K562 (cell line): ENCODE measurements at regions not wholly inside any gene's neighbourhood (a gene's known extent, or its start where the extent isn't known, plus 50 kb on each side); places are given as distances from the start of the nearest gene placed in this dataset.

Experiments used
- ATAC-seq: fragments of 200-7000 bp; cut with Tn5 transposase; 3 replicates; pipeline ENCODE4 v1.9.1; 2020; ENCODE audit warnings: moderate library complexity
- BruUV-seq: library from RNA; stranded (reverse); fragments of 400-500 nt; replicated peaks from 2 replicates; lab custom pipeline; 2021; lab: Mats Ljungman, UMichigan
- CTCF ChIA-PET: fragments of 300-600 bp; formaldehyde crosslinking; extraction: SDS; loops from one replicate; lab custom pipeline; 2021; ENCODE audit warnings: low intra/inter-chr PET ratio; lab: Yijun Ruan, JAX
- POLR2A ChIA-PET: fragments of 300-600, 350-650 bp; sonication (Branson Sonifier 250); formaldehyde crosslinking; extraction: SDS; loops from one replicate; lab custom pipeline; 2021; ENCODE audit warnings: antibody characterized with exemption, inconsistent platforms; lab: Yijun Ruan, JAX
- DNase-seq, 4 experiments: peaks; one replicate each; pipeline versions ENCODE4 v3.0.0 to v3.0.0-alpha.2; 2011 to 2018; ENCODE audit warnings: low spot score in 3 of 4, mixed read lengths in 3 of 4; ENCODE audit errors: extremely low read depth in 1 of 4
- FAIRE-seq: peaks from 2 replicates; lab custom pipeline; 2011; peaks lifted over from hg19 to GRCh38; lab: Jason Lieb, UNC
- H2AFZ ChIP-seq: 2 replicates; pipeline ENCODE4 v1.6.0; 2011; ENCODE audit warnings: low read depth, low read length, control low read depth, inconsistent platforms
- H3K27ac ChIP-seq: fragments of 200-600 bp; 3 replicates; pipeline ENCODE4 v1.8.0; 2011; ENCODE audit warnings: low read depth, mild to moderate bottlenecking, control low read depth, inconsistent platforms, low read length, moderate library complexity, mixed read lengths; ENCODE audit errors: extremely low read depth
- H3K27me3 ChIP-seq, 2 experiments: fragments of 300-600 bp in 1 of 2; 2 replicates in 1 of 2; 3 replicates in 1 of 2; pipeline versions ENCODE4 v1.6.0 to v1.8.0; 2011; ENCODE audit warnings: inconsistent platforms in 2 of 2, low read length in 2 of 2, mild to moderate bottlenecking in 1 of 2, mixed read lengths in 1 of 2, moderate library complexity in 1 of 2; ENCODE audit not compliant: control insufficient read depth in 2 of 2, insufficient read depth in 2 of 2
- H3K36me3 ChIP-seq: fragments of 300-600 bp; 3 replicates; pipeline ENCODE4 v1.8.0; 2011; ENCODE audit warnings: mild to moderate bottlenecking, low read length, inconsistent platforms; ENCODE audit not compliant: control insufficient read depth, insufficient read depth
- H3K4me1 ChIP-seq, 2 experiments: fragments of 200-600 bp in 1 of 2; replicated peaks in 1 of 2; 2 replicates in 1 of 2; 3 replicates in 1 of 2; pipeline versions ENCODE4 v1.5.1 to v1.8.0; 2011; ENCODE audit warnings: inconsistent platforms in 2 of 2, low read length in 2 of 2, mild to moderate bottlenecking in 1 of 2, mixed read lengths in 1 of 2, moderate library complexity in 1 of 2; ENCODE audit not compliant: control insufficient read depth in 2 of 2, insufficient read depth in 2 of 2
- H3K4me2 ChIP-seq: 2 replicates; pipeline ENCODE4 v1.6.1; 2011; ENCODE audit warnings: low read length, control low read depth, inconsistent platforms, mixed read lengths; ENCODE audit not compliant: insufficient read depth
- H3K4me3 ChIP-seq: fragments of 200-600 bp; sonication (generic), shearing (Covaris generic); 2 replicates; pipeline ENCODE4 v1.5.1; 2016; ENCODE audit warnings: control low read depth, inconsistent platforms
- H3K79me2 ChIP-seq: fragments of 200-600 bp; 3 replicates; pipeline ENCODE4 v1.8.0; 2011; ENCODE audit warnings: low read length, inconsistent platforms; ENCODE audit not compliant: control insufficient read depth, insufficient read depth
- H3K9ac ChIP-seq, 2 experiments: 2 replicates each; pipeline versions ENCODE4 v1.6.0 to v1.6.1; 2011; ENCODE audit warnings: low read depth in 2 of 2, low read length in 2 of 2, control low read depth in 1 of 2, inconsistent platforms in 1 of 2, mild to moderate bottlenecking in 1 of 2, mixed read lengths in 1 of 2; ENCODE audit not compliant: insufficient read depth in 1 of 2
- H3K9me1 ChIP-seq: one replicate; pipeline ENCODE4 v1.6.0; 2011; ENCODE audit warnings: inconsistent platforms, mild to moderate bottlenecking, low read length, moderate library complexity; ENCODE audit not compliant: control insufficient read depth, insufficient read depth
- H3K9me3 ChIP-seq: replicated peaks from 2 replicates; pipeline ENCODE4 v1.5.1; 2011; ENCODE audit warnings: low read depth, low read length, inconsistent platforms; ENCODE audit not compliant: control insufficient read depth, insufficient read depth
- H4K20me1 ChIP-seq: replicated peaks from 2 replicates; pipeline ENCODE4 v1.6.1; 2011; ENCODE audit warnings: low read length, inconsistent platforms, mixed read lengths; ENCODE audit not compliant: control insufficient read depth, insufficient read depth
- ILK ChIP-seq: fragments of 450-650 bp; IDR thresholded peaks from 2 replicates; pipeline ENCODE4 v1.6.1; 2016; ENCODE audit warnings: missing genetic modification characterization, low read depth, mild to moderate bottlenecking, missing compliant biosample characterization, moderate library complexity, borderline replicate concordance
- KHSRP ChIP-seq: fragments of 450-650 bp; IDR thresholded peaks from 2 replicates; pipeline ENCODE4 v1.6.1; 2017
- MLX ChIP-seq, 2 experiments: fragments of 450-650 bp in 1 of 2; sonication (generic) in 1 of 2; formaldehyde crosslinking; conservative IDR thresholded peaks; 2 replicates each; pipeline versions ENCODE4 v1.4.0 to v1.8.1; 2020 to 2022; ENCODE audit warnings: mild to moderate bottlenecking in 1 of 2, missing genetic modification reagents in 1 of 2
- SIN3A ChIP-seq, 2 experiments: fragments of 150-350 bp in 1 of 2; IDR thresholded peaks; 2 replicates each; pipeline ENCODE4 v1.6.1; 2011 to 2016; ENCODE audit warnings: borderline replicate concordance in 2 of 2, low read depth in 2 of 2, low read length in 2 of 2, mild to moderate bottlenecking in 2 of 2, moderate library complexity in 2 of 2; ENCODE audit not compliant: control insufficient read depth in 1 of 2
- TCF3 ChIP-seq: sonication (generic); formaldehyde crosslinking; IDR thresholded peaks from 2 replicates; pipeline ENCODE4 v1.4.0; 2020; ENCODE audit warnings: mild to moderate bottlenecking, missing genetic modification reagents
- THRA ChIP-seq: fragments of 450-650 bp; IDR thresholded peaks from 2 replicates; pipeline ENCODE4 v1.6.1; 2017; ENCODE audit warnings: mild to moderate bottlenecking, moderate library complexity
- ZNF395 ChIP-seq: fragments of 200-800 bp; sonication (Bioruptor generic); IDR thresholded peaks from 2 replicates; pipeline ENCODE4 v1.6.1; 2017; ENCODE audit warnings: missing genetic modification characterization, missing compliant biosample characterization
- WGBS: fragments of 100-300 bp; shearing (Covaris generic); methylation state at CpG from one replicate; pipeline ENCODE4 v1.1.6; 2016; ENCODE audit warnings: low coverage, mixed read lengths; ENCODE audit not compliant: insufficient coverage; ENCODE audit errors: missing lambda C conversion rate; 5-methylcytosine and 5-hydroxymethylcytosine counted together
- in situ Hi-C: fragments of 300-500 bp; cut with MboI; formaldehyde crosslinking; loops from 4 replicates; pipeline ENCODE4 v1.15.0; 2018; ENCODE audit warnings: inconsistent platforms, mixed read lengths
- intact Hi-C: fragments of 100-400 bp; cut with micrococcal nuclease; formaldehyde crosslinking; loops from 2 replicates; pipeline ENCODE4 v1.14.2; 2022

GRCh38 chr2:234787114-234787513 is 164.7 kb upstream of the SH3BP4 start (continued):
- no peak for TF ChIP-seq THRA

- in situ Hi-C loops: no loop called here
- Histone ChIP-seq H3K9ac (no peak overlapping the region), H3K4me1 (no peaks in the 10 kb centered on the region), H3K36me3 (no peaks in the 10 kb centered on the region), H3K79me2 (no peaks in the 10 kb centered on the region), H2AFZ (no peak overlapping the region), H3K27me3 (no peaks in the 10 kb centered on the region; a peak in 1 of 5 replicates), H3K4me2 (no peak overlapping the region)
- POLR2A ChIA-PET: interaction anchor here (0.6 kb wide), 1 partner anchor 44 kb away, joined by 3 read pairs; no protein-coding TSS in a partner anchor
- ATAC-seq (no peak), DNase-seq (no peak)
- no peak for TF ChIP-seq ILK (tag)
- no peak for TF ChIP-seq ZNF395 (CRISPR knock-in tag)
- no peak for TF ChIP-seq KHSRP
- TF ChIP-seq TCF3 (CRISPR knock-in tag): no peak
- no peak for TF ChIP-seq SIN3A (IDR thresholded peaks at IDR 0.05; ENCODE audit: borderline replicate concordance in 2 of 2, control insufficient read depth in 1 of 2, low read depth in 2 of 2, low read length in 2 of 2)
- no peak for TF ChIP-seq MLX (CRISPR knock-in tag; conservative IDR thresholded peaks at IDR 0.05)
- TF ChIP-seq, all 486 proteins: peak for 0
- no peak for FAIRE-seq
- no TSS peak for BruUV-seq
- Histone ChIP-seq H3K4me3 (no peak overlapping the region), H3K27ac (no peak overlapping the region), H4K20me1 (no peaks in the 10 kb centered on the region), H3K9me1 (no peaks in the 10 kb centered on the region), H3K9me3 (no peaks in the 10 kb centered on the region)
- CTCF ChIA-PET: no interaction called here
- intact Hi-C loops: no loop called here
- WGBS: 0% methylated on average over 5 of the region's 5 CpGs
These were observed 177.9 kb upstream of the SH3BP4 start for GRCh38 chr2:234773764-234774409.
